Activated naive CD4-positive, alpha-beta T cell treated with anti-CD3 and anti-CD28 coated beads, Interleukin-2, amount 50 U/mL, for 72 hours (primary cell): ENCODE measurements at regions not wholly inside any gene's neighbourhood (a gene's known extent, or its start where the extent isn't known, plus 50 kb on each side); places are given as distances from the start of the nearest gene placed in this dataset.

Experiments
- ATAC-seq, 2 donors: fragments of 150-1000 bp; cut with Tn5 transposase; 2 replicates each; pipeline ENCODE4 v1.10.0; 2021; ENCODE audit warnings: mild to moderate bottlenecking in 2 of 2, moderate library complexity in 2 of 2
- DNase-seq, 2 donors: peaks; one replicate each; pipeline ENCODE4 v3.0.0; 2021 to 2022; ENCODE audit warnings: low spot score in 2 of 2
- H3K27ac Mint-ChIP-seq, 2 donors: one replicate each; pipeline ENCODE4 v1.8.0; 2022; ENCODE audit warnings: mild to moderate bottlenecking in 2 of 2, mixed read lengths in 2 of 2
- H3K36me3 Mint-ChIP-seq, 2 donors: one replicate each; pipeline ENCODE4 v1.8.0; 2022; ENCODE audit warnings: mixed read lengths in 2 of 2
- H3K9me3 Mint-ChIP-seq, 2 donors: one replicate each; pipeline ENCODE4 v1.8.0; 2022; ENCODE audit warnings: mixed read lengths in 2 of 2

DNA sequence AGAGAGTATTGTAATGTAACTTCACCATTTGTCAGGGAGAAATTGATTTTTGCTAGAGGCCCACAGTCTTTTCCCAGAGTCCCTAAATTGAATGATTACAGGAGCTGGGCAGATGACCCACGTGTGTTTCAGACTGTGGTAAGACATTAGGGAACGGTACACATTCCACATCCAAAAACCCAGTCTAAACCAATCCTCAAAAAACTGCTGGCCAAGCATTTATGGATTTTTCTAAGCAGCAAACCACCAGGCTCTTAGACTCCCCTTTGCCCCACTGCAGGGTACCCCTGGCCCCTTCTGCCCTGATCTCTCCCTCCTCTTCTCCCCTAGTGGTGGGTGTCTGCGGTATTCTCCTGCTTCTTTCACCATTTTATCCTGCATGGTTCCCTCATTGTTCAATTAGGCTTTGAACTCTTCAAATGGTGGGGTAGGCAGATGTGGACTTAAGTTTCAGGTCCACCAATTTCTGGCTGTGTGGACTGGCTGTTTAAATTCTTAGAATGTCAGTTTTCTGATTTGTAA lies 135.5 kb upstream of the SORCS3 start:
- ATAC-seq (no peak), DNase-seq (no peak)
- H3K9me3 Mint-ChIP-seq: no peaks in the 10 kb centered on the region
- no peak overlapping the region for H3K27ac Mint-ChIP-seq
- no peaks in the 10 kb centered on the region for H3K36me3 Mint-ChIP-seq

GRCh38 chr10:104509981-104510380 lies 131.1 kb upstream of the SORCS3 start:
- Mint-ChIP-seq H3K27ac (no peak overlapping the region), H3K9me3 (no peaks in the 10 kb centered on the region), H3K36me3 (no peaks in the 10 kb centered on the region)
- no peak for DNase-seq
- ATAC-seq: no peak

DNA sequence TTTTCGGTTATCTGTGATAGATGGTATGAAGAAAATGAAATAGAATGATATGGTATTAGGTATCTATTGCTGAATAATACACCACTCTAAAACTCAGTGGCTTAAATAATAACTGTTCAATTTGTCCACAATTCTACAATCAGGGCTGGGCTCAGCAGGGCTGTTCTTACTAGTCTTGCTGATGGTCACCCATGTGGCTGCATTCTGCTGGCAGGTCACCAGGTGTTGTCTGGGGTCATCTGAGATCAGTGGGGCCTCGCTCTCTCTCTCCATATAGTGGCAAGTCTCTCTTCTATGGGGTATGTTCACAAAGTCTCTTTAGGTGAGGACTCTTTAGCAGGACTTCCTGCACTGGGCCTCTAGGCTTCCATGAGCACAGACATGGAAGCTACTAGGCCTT lies 130.4 kb upstream of the SORCS3 start:
- Mint-ChIP-seq H3K27ac (no peak overlapping the region), H3K36me3 (no peaks in the 10 kb centered on the region), H3K9me3 (no peaks in the 10 kb centered on the region)
- DNase-seq (no peak), ATAC-seq (no peak)

DNA sequence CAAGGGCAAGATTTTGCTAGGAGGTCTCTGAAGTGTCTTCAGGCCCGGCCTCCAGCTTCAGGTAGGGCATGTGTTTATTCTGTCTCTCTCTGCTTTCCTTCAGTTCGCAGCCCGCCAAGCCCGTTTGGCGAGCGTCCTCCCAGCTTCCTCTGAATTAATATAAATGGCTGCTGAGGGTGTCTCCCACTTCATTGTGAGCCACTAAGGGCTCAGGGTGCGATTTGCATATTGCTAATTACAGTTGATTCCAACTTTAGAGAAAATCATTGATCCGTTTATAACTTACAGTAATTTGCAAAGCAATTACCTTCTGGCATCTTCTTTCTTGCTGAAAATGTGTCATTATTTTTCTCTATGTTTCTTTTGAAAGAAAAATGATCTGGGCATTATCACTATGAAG lies 128.3 kb upstream of the SORCS3 start:
- Mint-ChIP-seq H3K9me3 (no peaks in the 10 kb centered on the region), H3K27ac (no peak overlapping the region), H3K36me3 (no peaks in the 10 kb centered on the region)
- DNase-seq (no peak), ATAC-seq (no peak)

DNA sequence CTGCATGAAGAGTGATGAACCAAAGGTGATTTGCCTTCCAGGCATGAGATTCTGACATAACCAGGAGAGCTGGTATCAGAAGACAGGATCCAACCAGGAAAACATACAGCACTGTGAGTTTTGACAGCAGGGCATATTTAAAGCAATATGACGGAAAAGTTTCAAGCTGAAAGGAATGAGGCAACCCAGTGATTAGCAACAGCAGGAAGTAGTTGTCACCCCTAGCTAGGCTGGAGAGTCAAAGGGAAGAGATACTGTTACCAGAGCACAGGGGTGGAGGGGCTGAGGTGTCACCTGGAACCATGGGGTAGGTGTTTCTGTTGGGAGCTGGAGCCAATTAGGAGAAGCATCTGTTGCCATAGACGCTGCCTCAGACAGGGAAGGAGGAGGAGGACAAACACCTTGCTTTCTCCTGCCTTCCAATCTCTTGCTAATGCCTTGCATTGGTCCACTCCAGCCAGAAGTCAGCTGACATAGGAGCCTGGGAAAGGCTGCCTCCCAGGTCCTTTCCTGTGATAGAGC lies 125.4 kb upstream of the SORCS3 start:
- no peak for ATAC-seq
- DNase-seq: no peak
- Mint-ChIP-seq H3K36me3 (no peaks in the 10 kb centered on the region), H3K9me3 (no peaks in the 10 kb centered on the region), H3K27ac (no peak overlapping the region)

DNA sequence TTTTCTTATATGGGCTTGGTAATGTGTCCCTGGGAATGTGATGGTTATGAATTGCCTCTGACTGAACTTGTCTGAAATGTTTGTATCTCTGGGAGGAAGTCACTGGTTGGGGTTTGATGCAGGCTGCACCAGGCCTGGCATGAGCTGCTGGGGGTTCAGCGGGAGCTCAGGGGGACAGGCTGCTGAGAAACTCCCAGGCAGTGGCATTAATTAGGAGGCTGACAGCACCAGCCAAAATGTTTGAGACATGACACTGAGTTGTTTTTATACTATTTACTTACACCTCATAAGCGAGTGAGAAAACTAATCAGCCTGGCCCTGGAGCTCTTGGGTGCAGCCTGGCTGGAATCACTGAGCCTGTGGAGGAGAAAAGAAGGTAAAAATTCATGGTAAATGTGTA lies 124.1 kb upstream of the SORCS3 start:
- Mint-ChIP-seq H3K27ac (no peak overlapping the region), H3K36me3 (no peaks in the 10 kb centered on the region), H3K9me3 (no peaks in the 10 kb centered on the region)
- DNase-seq (no peak), ATAC-seq (no peak)

DNA sequence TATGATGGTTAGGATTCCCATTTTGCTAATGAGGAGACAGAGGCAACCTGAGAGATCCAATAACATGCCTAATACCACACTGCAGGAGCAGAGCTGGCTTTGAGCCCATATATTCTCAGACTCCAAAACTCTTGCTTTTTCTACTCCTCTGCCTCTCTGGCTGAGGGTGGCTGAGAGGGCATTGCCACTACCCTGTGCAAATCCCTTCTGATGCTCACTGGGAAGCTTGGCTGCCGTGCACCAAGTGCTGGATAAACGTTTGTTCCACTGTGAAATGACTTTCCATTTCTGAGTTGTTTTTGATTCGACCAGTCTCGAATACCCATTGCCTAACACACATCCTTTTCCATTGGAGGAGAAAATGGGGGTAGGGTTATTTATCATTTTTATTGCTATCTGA lies 123.1 kb upstream of the SORCS3 start:
- H3K36me3 Mint-ChIP-seq: no peaks in the 10 kb centered on the region
- no peaks in the 10 kb centered on the region for H3K9me3 Mint-ChIP-seq
- H3K27ac Mint-ChIP-seq: no peak overlapping the region
- DNase-seq (no peak), ATAC-seq (no peak)

GRCh38 chr10:104518891-104519290 lies 122.2 kb upstream of the SORCS3 start:
- no peaks in the 10 kb centered on the region for H3K36me3 Mint-ChIP-seq
- no peak for DNase-seq
- no peaks in the 10 kb centered on the region for H3K9me3 Mint-ChIP-seq
- no peak for ATAC-seq
- H3K27ac Mint-ChIP-seq: no peak overlapping the region

DNA sequence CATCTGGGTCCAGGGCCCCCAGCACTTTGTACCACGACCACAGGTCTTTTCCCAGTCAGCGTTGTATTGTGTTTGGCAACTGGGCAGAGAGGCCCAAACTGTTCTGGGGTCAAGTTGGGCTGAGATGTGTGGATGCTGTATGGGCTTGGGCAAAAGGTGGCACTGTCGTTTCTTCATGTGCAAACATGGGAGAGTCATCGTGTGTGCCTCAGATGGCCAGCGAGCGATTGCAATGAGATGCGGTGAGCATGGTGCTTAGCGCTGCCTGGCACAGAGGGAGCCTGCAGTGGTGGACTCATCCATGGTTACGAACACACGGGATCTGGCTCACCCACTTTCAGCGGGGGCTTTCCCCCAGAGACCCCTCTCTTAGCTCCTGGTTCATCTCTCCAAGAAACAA lies 120.4 kb upstream of the SORCS3 start:
- ATAC-seq: no peak
- no peaks in the 10 kb centered on the region for H3K9me3 Mint-ChIP-seq
- no peaks in the 10 kb centered on the region for H3K36me3 Mint-ChIP-seq
- DNase-seq: no peak
- no peak overlapping the region for H3K27ac Mint-ChIP-seq

DNA sequence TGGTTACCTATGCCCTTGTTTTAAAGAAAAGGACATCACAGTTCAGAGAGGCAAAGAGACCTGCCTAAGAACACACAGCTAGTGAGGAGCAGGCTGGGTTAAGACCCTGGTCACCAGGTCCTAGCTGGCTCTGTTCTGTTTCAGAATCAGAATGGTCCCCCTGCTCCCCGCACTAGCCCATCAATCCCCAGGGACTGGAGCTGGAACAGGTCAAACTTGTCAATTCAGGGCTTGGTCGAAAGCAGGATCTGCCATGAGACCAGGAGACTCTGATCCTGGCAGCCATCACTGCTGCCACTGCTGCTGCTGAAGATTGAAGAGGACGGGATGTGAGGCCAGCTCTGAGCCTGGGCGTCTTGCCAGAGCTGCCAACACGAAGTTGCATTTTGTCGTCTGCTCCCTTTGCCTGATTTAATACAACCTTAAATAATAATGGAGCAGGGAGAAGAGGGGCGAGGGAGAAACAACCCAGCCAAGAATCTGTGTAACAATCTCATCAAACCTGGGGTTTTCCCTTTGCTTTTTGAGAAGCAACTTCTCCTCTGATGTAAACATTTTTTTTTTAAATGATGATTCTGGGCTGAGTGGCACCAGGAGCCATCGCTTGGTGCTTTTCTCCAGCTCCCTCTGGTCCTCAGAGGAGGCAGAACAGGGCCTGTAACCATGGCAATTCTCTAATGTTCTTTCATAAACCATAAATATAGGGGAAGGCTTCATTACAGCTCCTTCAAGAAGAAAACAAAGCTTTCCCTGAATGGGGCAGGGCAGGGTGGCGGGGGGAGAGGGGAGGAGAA lies 119.0 kb upstream of the SORCS3 start:
- Mint-ChIP-seq H3K9me3 (no peaks in the 10 kb centered on the region), H3K36me3 (no peaks in the 10 kb centered on the region), H3K27ac (no peak overlapping the region)
- DNase-seq (peak in 1 of 2 donors; percentile 6), ATAC-seq (no peak)

DNA sequence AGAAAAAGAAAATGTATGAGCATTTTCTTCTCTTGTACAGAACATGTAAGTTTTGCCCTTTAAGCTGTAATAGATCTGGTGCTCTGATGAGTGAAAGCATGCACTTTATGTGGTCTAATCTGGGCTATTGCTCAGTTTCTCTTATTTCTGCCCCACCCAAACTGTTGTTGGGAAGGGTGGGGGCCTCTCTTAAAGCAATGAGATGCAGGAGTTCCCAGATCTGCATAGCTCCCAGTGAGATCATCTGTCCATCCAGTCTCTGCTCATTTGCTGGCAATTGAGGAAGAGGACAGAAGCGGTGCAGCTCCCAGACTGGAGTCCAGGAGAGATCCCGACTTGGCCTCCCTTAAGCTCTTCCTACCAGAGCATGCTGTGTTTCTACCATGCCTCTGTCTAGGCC lies 114.9 kb upstream of the SORCS3 start:
- no peaks in the 10 kb centered on the region for H3K9me3 Mint-ChIP-seq
- DNase-seq (no peak), ATAC-seq (no peak)
- H3K36me3 Mint-ChIP-seq: no peaks in the 10 kb centered on the region
- no peak overlapping the region for H3K27ac Mint-ChIP-seq

GRCh38 chr10:104527013-104527412 lies 114.1 kb upstream of the SORCS3 start:
- Mint-ChIP-seq H3K27ac (no peak overlapping the region), H3K9me3 (no peaks in the 10 kb centered on the region), H3K36me3 (no peaks in the 10 kb centered on the region)
- DNase-seq: no peak
- ATAC-seq: peak in 1 of 2 donors; percentile 60

GRCh38 chr10:104540181-104540580 lies 100.9 kb upstream of the SORCS3 start:
- ATAC-seq: no peak
- H3K36me3 Mint-ChIP-seq: peaks cover 0 to 3% of the 10 kb centered on the region in 2 donors
- no peak for DNase-seq
- H3K27ac Mint-ChIP-seq: no peak overlapping the region
- peaks cover 0 to 4% of the 10 kb centered on the region in 2 donors for H3K9me3 Mint-ChIP-seq

- Mint-ChIP-seq H3K36me3 (no peaks in the 10 kb centered on the region), H3K9me3 (peaks cover 0 to 4% of the 10 kb centered on the region in 2 donors), H3K27ac (no peak overlapping the region)
- no peak for DNase-seq
- no peak for ATAC-seq
Measured at GRCh38 chr10:104541820-104542219, 99.3 kb upstream of the SORCS3 start.

- no peak for DNase-seq
- H3K27ac Mint-ChIP-seq: no peak overlapping the region
- no peak for ATAC-seq
- peaks cover 0 to 4% of the 10 kb centered on the region in 2 donors for H3K9me3 Mint-ChIP-seq
- H3K36me3 Mint-ChIP-seq: no peaks in the 10 kb centered on the region
Measured at GRCh38 chr10:104546336-104546735, 94.8 kb upstream of the SORCS3 start.

GRCh38 chr10:104546756-104547155 lies 94.3 kb upstream of the SORCS3 start:
- DNase-seq (no peak), ATAC-seq (no peak)
- H3K36me3 Mint-ChIP-seq: no peaks in the 10 kb centered on the region
- peaks cover 0 to 4% of the 10 kb centered on the region in 2 donors for H3K9me3 Mint-ChIP-seq
- no peak overlapping the region for H3K27ac Mint-ChIP-seq

GRCh38 chr10:104548090-104548489 lies 93.0 kb upstream of the SORCS3 start:
- DNase-seq: no peak
- no peak overlapping the region for H3K27ac Mint-ChIP-seq
- no peak for ATAC-seq
- peaks cover 0 to 4% of the 10 kb centered on the region in 2 donors for H3K9me3 Mint-ChIP-seq
- H3K36me3 Mint-ChIP-seq: no peaks in the 10 kb centered on the region

- Mint-ChIP-seq H3K27ac (no peak overlapping the region), H3K9me3 (no peaks in the 10 kb centered on the region), H3K36me3 (no peaks in the 10 kb centered on the region)
- no peak for ATAC-seq
- DNase-seq: no peak
Measured at GRCh38 chr10:104556831-104557230, 84.3 kb upstream of the SORCS3 start.
